WERI-Rb-1 (cell line): ENCODE measurements at regions not wholly inside any gene's neighbourhood (a gene's known extent, or its start where the extent isn't known, plus 50 kb on each side); places are given as distances from the start of the nearest gene placed in this dataset.

Experiments used
- DNase-seq: peaks from one replicate; pipeline ENCODE4 v3.0.0-alpha.2; 2020
- H3K27ac ChIP-seq: fragments of 250-450 bp; sonication (Bioruptor Pico); 2 replicates; pipeline ENCODE4 v1.5.1; 2020; ENCODE audit warnings: mild to moderate bottlenecking, moderate library complexity
- H3K27me3 ChIP-seq: fragments of 250-450 bp; sonication (Bioruptor Pico); 2 replicates; pipeline ENCODE4 v1.5.1; 2021; ENCODE audit warnings: mild to moderate bottlenecking, low read depth, moderate library complexity; ENCODE audit not compliant: insufficient read depth, severe bottlenecking
- H3K36me3 ChIP-seq: fragments of 250-450 bp; sonication (Bioruptor Pico); 2 replicates; pipeline ENCODE4 v1.5.1; 2020; ENCODE audit warnings: mild to moderate bottlenecking, moderate library complexity
- H3K4me3 ChIP-seq: 2 replicates; pipeline ENCODE4 v1.5.1; 2011; ENCODE audit warnings: low read depth, mild to moderate bottlenecking, control low read depth, low read length
- H3K9me3 ChIP-seq: fragments of 250-450 bp; sonication (Bioruptor Pico); 2 replicates; pipeline ENCODE4 v1.5.1; 2021; ENCODE audit warnings: mild to moderate bottlenecking, moderate library complexity; ENCODE audit not compliant: severe bottlenecking
- CTCF ChIP-seq: IDR thresholded peaks from 2 replicates; pipeline ENCODE4 v1.5.1; 2011; ENCODE audit warnings: low read depth, mild to moderate bottlenecking, control low read depth, inconsistent platforms, low read length

GRCh38 chr4:170414360-170414759 lies 324.6 kb upstream of the AADAT start:
- no peaks in the 10 kb centered on the region for H3K9me3 ChIP-seq
- H3K27me3 ChIP-seq = no peaks in the 10 kb centered on the region
- no peak overlapping the region for H3K27ac ChIP-seq
- no peak for TF ChIP-seq CTCF
- DNase-seq = no peak
- no peak overlapping the region for H3K4me3 ChIP-seq
- no peaks in the 10 kb centered on the region for H3K36me3 ChIP-seq

- no peak overlapping the region for H3K4me3 ChIP-seq
- H3K27ac ChIP-seq = no peak overlapping the region
- no peaks in the 10 kb centered on the region for H3K36me3 ChIP-seq
- no peak for TF ChIP-seq CTCF
- no peak for DNase-seq
- H3K27me3 ChIP-seq = no peaks in the 10 kb centered on the region
- H3K9me3 ChIP-seq = no peaks in the 10 kb centered on the region
Observed at GRCh38 chr4:170413951-170414350, 324.2 kb upstream of the AADAT start.

- Histone ChIP-seq H3K27ac (no peak overlapping the region), H3K27me3 (no peaks in the 10 kb centered on the region), H3K4me3 (no peak overlapping the region), H3K36me3 (no peaks in the 10 kb centered on the region), H3K9me3 (no peaks in the 10 kb centered on the region)
- DNase-seq = no peak
- 0 out of 2 replicates have a peak, but pooled peaks have one; percentile 5 for TF ChIP-seq CTCF
Observed at GRCh38 chr4:170400361-170400760, 310.6 kb upstream of the AADAT start.

GRCh38 chr4:170399581-170400293 lies 310.0 kb upstream of the AADAT start:
- Histone ChIP-seq H3K27me3 (no peaks in the 10 kb centered on the region), H3K36me3 (no peaks in the 10 kb centered on the region), H3K4me3 (no peak overlapping the region), H3K9me3 (no peaks in the 10 kb centered on the region), H3K27ac (no peak overlapping the region)
- no peak for DNase-seq
- no peak for TF ChIP-seq CTCF

- Histone ChIP-seq H3K9me3 (no peaks in the 10 kb centered on the region), H3K4me3 (no peak overlapping the region), H3K36me3 (no peaks in the 10 kb centered on the region), H3K27ac (no peak overlapping the region), H3K27me3 (no peaks in the 10 kb centered on the region)
- DNase-seq = no peak
- TF ChIP-seq CTCF = no peak
Observed at GRCh38 chr4:170398218-170398617, 308.5 kb upstream of the AADAT start.

- Histone ChIP-seq H3K27ac (no peak overlapping the region), H3K9me3 (no peaks in the 10 kb centered on the region), H3K36me3 (no peaks in the 10 kb centered on the region), H3K27me3 (no peaks in the 10 kb centered on the region), H3K4me3 (no peak overlapping the region)
- TF ChIP-seq CTCF = no peak
- no peak for DNase-seq
Observed at GRCh38 chr4:170395773-170396172, 306.0 kb upstream of the AADAT start.
